ENCODE measurements at regions not wholly inside any gene's neighbourhood (a gene's known extent, or its start where the extent isn't known, plus 50 kb on each side); places are given as distances from the start of the nearest gene placed in this dataset.
"Not testable (repeated sequence)": the region's sequence is repeated elsewhere in the genome, so short reads cannot be mapped to it uniquely, and the experiment has no call there.

DNA sequence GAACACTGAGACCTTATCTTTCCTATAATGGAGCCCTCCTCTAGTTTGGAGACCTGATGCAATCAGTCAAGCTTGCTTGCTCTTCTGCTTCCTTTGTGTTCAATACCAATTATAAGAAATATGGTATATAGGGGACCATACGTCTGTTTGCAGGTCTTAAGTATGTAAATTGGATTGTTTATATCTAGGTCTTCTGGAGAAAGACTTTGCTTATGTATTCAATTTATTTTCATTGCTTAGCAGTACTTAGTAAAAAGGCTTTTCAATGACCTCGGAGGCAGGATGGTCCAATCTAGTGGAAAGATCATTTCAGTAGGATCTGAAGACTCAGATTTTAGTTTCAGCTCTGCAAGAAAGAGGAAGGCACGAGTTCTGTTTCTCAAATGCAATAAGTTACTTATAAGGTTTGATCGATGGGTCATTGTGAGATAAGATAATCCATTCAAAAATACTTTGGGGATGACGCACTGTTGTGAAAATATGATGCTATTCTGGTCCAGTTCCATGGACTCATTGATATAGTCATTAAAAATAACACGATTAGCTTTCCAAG is 571.6 kb downstream of the SH2D4B start:
- DNase-seq (ENCODE audit: low read depth in 3 of 3): no peak

DNA sequence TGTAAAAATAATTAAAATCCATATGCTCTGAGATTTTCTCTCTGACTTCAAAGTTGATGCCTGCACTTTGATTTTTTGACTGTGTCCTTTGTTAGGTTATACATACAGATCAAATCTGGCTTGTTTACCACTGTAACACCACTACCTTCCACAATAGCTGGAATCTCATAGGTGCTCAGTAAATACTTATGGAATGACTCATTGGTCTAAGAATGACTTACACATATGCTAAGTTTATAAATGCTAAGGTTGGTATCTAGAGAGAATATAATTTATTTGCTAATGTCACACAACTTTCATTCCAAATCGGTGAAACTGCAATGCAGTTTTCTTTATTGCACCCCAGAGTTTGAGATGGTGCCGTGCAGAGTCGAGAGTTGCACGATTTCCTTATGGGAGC is 578.5 kb downstream of the SH2D4B start:
- DNase-seq (ENCODE audit: low read depth in 3 of 3): no peak

DNA sequence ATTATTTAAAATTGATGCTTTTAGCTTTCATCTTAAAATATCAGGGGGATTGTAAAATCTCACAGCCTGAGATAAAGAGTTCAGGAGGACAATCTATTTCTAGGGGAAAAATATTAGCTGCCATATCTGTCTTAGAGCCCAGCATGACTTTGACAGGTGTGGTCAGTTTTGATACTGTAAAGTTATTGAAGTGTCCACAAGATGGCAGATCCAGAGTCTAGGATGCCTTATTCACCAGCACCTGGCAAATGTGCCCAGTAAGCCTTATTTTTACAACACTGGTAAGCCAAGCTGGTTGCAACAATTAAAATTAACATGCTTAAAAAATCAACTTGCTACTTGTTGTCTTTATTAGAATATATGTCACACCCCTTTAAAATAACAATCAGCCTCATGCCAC is 579.3 kb downstream of the SH2D4B start:
- no peak for DNase-seq (ENCODE audit: low read depth in 3 of 3)

DNA sequence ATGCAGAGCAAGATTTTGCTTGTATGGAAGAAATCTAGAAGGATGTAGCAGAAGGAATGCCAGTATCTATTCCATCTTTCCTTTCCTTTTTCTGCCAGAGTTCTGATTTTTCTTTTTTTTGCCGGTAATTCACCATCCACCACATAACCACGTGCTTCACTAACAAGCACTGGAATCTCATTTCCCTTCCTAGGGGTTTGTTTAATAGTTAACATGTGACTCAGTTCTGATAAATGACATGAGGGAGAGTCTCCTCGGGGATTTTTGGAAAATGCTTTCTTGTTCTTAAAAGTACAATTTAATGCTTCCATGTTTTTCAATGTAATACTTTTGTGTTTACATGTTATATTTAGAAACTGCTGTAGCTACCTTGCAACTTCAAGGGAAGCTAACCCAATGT is 590.2 kb downstream of the SH2D4B start:
- no peak for DNase-seq (ENCODE audit: low read depth in 3 of 3)

DNA sequence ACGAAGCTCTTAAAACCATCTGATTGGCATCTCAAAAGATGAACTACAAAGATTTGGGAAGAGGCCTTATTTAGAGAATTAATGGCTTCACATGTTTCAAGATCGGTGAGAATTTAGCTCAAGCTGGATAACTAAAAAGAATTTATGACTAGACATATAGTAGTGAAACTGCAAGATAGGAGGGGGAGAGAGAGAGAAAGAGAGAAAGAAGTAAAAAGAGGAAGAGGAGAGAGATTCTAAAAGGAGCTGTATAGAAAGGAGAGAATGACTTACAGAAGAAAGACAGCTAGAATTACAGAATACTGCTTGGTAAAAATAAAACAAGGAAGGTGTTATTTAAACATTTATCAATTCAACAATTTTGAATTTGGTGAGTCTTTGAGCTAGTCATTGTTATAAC is 592.3 kb downstream of the SH2D4B start:
- DNase-seq (ENCODE audit: low read depth in 3 of 3): no peak

DNA sequence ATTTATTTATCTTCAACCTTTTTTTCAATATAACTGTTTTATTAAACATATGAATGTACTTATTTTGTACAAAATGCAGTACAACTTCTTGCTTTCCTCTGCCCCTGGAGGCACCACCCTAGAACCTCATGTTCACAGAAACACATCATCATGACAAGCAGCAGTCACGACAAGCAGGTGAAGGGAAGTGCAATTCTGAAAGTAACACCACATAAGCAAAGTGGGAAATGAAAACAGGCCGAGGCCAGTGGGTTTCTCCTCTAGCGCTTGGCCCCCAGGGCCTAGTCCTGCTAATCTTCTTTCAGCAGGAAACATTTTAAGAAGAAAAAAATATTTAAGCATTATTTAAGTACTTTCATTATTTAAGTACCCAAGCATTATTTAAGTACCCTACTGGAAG is 598.1 kb downstream of the SH2D4B start:
- no peak for DNase-seq (ENCODE audit: low read depth in 3 of 3)

DNA sequence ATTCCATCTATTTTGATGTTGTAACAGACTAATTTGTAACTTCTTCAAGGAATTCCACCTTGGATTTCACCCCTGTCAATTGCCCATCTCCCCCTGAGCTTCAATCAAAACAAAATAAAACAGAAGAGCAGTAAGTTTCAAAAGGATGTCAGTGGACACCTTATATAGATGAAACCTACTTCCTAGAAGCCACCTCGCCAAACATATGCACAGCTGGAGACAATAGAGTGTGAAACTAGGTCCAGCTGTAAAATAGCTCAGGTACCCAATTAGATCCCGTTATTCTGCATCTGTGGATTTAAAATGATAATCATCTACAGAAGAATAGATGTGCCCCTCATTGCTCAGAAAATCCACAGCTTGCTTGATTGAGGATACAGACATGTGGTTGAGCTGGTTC is 598.6 kb downstream of the SH2D4B start:
- no peak for DNase-seq (ENCODE audit: low read depth in 3 of 3)

DNA sequence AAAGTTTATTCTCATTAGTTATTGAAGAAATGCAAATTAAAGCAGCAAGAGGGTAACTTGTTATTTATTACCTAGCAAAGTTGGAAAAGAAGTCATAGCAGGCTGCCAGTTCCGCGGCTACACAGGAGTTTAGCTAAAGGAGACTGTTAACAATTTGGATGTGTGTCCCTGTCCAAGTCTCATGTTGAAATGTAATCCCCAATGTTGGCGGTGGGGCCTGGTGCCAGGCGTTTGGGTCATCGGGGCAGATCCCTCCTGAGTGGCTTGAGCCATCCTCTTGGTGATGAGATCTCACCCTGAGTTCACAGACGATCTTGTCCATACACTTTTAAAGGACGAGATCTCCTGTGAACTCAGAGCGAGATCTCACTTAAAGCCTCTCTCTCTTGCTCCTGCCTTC is 608.3 kb downstream of the SH2D4B start:
- no peak for DNase-seq (ENCODE audit: low read depth in 3 of 3)

DNA sequence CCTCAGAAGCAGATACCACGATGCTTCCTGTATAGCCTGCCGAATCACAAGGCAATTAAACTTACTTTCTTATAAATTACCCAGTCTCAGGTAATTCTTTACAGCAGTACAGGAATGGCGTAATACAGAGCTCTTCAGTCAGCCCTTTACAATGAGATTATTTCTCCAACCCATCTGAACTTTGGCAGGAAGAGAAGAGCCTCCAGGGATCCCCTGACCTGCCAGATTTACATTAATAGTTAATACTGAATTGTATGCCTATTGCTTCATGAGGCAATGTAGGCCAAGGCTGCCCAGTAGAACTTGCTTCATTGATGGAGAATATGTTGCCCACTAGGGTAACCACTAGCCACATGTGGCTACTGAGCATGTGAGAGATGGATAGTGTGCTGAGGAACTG is 608.7 kb downstream of the SH2D4B start:
- DNase-seq (ENCODE audit: low read depth in 3 of 3): no peak

DNA sequence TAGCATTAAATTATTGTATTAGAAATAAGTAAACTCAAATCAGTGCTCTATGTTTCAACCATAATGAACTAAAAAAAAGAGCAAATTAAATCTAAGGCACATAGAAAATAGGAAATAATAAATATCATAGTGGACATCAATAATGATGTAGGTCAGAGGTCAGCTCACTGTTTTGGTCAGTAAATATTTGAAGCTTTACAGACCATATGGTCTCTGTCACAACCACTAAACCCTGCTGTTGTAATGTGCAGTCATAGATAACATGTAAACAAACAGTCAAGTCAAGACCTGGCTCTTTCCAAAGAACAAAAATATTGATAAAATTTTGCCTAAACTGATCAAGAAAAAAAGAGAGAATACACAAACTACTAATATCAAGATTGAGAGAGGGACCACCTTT is 615.0 kb downstream of the SH2D4B start:
- DNase-seq (ENCODE audit: low read depth in 3 of 3): no peak

DNA sequence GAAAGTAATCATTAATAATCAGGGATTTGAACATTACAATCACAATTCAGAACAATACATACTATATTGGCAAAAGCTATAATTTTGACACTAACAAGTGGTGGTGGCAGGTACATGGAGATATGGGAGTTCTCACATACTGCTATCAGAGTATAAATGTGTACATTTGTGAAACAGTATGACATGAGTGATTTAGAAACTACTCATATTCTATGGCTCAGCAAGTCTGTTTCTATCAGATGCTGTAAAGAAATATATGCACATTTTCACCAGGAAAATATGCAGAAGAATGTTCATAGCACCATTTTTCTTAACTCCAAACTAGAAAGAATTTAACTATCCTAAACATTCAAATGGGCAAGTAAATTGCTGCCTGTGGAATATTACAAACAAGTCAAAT is 620.0 kb downstream of the SH2D4B start:
- no peak for DNase-seq (ENCODE audit: low read depth in 3 of 3)

DNA sequence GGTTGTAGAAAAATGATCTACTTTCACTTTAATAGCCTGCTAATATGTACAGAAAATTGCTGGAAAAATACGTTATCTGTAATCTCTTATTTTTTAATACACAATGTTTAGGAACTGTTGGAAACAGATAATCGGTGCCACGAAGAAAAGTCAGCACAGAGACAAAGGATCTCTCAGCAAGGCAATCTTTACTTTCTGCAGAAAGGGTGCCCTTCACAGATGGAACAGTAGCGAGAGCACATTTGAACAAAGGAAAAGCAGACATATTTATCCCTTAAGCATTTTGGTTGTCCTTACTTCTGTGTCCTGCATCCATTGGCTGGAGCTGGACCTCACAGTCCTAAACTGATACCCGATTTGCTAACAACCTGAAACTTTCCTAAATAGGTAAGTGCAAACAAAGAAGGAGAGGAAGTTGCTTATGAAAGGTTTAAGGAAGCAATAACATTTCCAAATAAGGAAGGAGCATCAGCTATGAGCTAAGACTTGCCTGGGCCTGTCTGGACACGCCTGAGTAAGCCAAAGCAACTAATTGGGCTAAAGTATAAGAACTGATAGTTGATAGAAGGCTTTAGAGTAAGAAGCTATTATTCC is 640.0 kb downstream of the SH2D4B start:
- no peak for DNase-seq (ENCODE audit: low read depth in 3 of 3)

DNA sequence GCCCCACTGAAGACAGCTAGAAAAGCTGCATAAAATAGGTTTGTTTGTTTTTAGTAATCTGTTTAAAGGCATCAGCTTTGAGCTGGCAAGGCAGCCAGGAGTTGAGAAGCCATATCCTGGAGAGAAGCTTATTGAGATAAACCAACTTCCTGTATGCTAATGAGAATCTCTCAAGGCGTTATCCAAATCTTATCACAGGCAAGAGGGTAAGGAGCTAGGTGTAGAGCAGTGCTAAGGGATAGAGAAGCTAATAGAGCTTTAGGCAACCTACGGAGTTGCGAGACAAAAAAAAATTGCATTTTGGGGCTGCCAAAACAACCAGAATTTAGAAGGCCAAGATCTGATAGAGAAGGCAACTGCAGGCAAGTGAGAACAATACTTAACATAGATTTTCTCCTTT is 641.6 kb downstream of the SH2D4B start:
- DNase-seq (ENCODE audit: low read depth in 3 of 3): no peak

DNA sequence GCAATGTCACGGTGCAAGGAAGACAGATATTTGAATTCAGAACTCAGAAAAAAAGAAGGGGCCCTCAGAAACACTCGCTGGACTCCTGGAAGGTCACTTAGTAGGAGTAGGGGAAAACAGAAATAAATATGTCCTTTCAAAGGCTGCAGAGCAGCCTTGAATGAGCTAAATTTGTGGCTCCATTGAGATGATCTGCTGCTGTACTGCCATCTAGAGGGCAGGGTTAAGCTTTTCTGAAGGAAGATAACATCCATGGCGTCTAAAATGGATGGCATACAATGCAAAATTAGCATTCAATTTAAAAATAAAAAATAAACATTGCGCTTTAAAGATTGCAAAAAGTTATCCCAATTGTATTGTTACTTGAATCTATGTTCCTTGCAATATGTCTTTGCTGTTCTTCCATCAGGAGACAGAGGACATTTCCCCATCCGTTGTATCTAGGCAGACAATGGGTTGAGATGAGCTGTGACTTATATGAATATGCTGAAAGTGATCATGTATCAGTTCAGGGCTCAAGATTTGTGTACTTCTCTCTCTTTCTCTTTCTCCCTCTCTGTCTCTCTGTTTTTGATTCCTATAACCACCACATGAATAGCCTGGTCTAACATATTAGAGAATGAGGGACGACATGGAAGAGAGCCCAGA is 642.2 kb downstream of the SH2D4B start:
- DNase-seq (ENCODE audit: low read depth in 3 of 3): no peak

DNA sequence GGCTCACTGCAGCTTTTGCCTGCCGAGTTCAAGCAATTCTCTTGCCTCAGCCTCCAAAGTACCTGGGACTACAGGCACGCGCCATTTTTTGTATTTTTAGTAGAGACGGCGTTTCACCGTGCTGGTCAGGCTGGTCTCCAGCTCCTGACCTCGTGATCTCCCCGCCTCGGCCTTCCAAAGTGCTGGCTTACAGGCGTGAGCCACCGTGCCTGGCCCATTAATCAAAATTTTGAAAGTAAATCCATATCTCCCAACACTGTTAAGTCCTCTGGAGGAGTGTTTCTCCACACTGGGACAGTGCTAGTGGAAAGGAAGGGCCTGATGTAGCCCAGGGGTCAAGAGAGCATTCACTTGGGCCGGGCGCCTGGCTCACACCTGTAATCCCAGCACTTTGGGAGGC is 644.6 kb downstream of the SH2D4B start:
- no peak for DNase-seq (ENCODE audit: low read depth in 3 of 3)

DNA sequence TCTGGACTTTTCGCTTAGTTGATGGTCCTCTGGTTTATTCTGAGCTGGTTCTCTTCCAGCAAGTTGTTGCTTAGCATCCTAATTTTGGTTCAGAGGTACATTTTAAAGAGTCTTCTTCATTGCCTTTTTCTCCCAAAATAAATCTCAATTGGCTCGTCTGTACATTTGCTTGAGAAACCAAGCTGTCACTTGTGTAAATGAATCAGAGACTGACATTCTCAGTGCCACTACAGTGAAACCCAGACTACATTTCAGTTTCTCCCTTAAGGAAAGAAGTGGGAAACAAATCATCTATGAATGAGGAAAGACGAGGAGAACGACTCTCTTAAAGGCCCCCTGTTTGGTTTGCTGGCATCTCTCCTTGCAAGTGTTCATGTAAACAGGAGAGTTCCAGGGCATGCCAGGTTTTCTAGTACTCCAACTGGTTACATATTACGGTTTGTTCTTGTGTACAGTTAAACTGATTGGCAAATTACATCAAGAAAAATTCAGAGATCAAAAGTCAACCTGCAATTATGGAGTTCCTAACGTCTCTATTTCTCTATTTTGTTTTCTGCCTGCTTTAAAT is 654.6 kb downstream of the SH2D4B start:
- DNase-seq (ENCODE audit: low read depth in 3 of 3): no peak

DNA sequence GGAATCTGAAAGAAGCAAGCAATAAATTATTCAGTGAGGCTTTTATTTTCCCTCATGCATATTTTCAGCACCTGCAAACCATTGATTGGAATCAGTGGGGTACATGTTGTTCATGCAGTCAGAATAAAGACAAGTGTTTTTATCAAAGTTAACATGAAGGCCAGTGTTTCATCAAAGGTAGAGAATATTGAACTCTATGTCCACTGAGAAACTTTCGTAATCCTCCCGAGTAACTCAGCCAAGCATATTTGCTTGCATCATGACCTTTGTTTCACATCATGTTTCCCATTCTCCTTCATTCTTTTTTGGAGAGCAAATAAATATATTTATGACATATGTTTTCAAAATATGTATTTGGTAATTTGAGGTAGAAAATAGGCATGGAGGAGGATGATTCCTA is 663.1 kb downstream of the SH2D4B start:
- DNase-seq (ENCODE audit: low read depth in 3 of 3): no peak

DNA sequence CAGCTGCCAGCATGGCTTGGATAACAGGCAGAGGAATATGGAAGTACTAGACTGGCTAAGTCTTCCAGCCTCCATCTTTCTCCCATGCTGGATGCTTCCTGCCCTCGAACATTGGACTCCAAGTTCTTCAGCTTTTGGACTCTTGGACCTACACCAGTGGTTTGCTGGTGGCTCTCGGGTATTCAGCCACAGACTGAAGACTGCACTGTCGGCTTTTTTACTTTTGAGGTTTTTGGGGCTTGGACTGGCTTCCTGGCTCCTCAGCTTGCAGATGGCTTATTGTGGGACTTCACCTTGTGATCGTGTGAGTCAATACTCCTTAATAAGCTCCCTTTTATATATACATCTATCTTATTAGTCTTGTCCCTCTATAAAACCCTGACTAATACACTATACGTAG is 667.6 kb upstream of the NRG3 start:
- not testable (repeated sequence) for DNase-seq (ENCODE audit: low read depth in 3 of 3)

DNA sequence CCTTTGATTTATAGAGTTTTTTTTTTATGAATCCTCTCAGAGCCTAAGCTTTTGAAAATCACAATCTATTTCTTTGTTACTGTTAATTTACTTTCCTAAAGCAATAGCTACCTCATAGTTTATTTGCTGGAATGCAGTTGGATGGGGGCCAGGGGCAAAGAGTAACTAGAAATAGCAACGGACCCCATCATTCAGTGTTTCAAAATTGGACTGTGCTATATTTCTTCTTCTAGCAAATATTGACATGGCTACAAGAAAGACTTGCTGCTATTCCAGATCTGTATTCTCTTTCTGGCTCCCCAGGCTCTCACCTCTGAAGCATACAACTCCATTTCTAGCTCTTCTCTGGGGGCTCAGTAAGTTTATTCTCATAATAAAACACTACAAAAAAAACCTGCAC is 661.6 kb upstream of the NRG3 start:
- no peak for DNase-seq (ENCODE audit: low read depth in 3 of 3)

DNA sequence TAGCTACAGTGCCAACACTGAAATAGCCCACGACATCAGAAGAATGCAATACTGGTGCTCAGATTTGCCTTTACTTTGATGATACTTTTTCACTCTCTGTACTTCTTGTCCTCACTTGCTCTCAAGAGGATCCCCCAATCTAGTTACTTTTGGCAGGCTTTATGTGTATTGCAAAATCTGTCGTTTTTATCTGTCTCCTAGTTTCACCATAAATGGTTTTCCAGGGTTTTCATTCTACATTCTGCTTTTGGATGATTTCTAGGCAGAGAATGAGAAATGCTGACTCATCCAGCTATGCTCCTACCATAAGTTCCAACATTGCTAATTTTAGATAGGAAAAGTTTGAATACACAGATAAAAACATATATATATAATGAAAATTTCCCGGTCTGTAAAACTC is 659.5 kb upstream of the NRG3 start:
- DNase-seq (ENCODE audit: low read depth in 3 of 3): no peak

DNA sequence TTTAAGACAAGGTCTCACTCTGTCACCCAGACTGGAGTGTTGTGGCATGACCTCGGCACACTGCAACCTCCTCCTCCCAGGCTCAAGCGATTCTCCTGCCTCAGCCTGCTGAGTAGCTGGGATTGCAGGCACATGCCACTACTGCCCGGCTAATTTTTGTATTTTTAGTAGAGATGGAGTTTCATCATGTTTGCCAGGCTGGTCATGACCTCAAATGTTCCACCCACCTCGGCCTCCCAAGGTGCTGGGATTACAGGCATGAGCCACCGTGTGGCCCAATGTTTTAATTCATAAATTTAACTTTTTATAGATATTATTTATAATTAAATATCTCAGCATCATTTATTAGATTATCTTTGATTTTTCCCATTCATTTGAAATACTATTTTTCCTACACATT is 658.0 kb upstream of the NRG3 start:
- no peak for DNase-seq (ENCODE audit: low read depth in 3 of 3)

DNA sequence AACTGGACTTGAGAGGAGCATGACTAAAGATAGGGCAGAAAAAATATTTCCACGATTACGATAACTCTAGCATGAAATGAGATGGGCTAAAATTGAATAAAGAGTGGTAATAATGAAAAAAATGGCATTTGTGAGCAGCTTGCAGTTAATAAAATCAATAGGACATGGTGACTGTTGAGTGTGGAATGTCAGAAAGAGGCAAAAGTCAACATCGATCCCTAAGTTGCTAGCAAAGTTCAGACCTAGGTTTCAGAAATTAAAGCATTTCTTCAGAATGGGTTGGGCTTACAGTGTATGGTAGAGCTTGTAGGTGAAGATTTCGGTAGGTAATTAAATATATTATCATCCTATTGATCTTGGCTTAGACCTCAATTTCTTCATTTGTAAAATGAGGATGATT is 656.7 kb upstream of the NRG3 start:
- no peak for DNase-seq (ENCODE audit: low read depth in 3 of 3)

DNA sequence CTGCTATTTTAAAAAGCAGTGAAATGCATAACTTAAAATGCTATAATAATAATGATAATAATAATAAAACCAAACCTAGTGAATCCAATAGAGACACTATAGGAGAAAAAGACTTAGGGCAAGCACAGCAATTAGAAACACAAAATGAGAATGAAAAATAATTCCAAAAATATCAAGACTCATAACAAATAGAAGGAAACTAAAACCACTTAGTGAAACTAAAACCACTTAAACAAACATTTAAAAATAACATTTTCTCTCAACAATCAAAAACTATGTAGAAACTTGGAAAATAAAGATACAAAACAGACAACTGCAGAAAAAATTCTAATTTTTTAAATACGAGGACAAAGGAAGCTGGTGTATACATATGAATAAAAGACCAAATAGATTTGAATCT is 655.2 kb upstream of the NRG3 start:
- DNase-seq (ENCODE audit: low read depth in 3 of 3): no peak

DNA sequence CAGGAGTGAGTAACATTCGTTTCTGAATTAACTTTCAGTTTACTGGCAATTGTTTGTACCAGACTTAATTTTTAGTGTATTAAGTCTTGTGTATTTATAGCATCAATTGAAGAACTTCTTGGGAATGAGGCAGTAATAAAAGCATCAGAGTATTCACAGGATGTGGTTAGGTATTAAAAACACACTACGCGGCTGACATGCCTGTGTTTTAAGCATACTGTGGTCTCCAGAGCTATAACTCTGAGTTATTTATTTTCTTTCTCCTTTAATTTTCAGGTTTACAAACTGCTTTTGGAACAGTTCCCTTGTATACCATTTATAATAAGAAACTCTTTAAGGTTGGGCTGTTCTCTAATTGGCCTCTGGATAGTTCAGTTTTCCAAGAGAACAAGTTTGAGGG is 626.1 kb upstream of the NRG3 start:
- DNase-seq (ENCODE audit: low read depth in 3 of 3): no peak

Measured in stimulated activated CD4-positive, alpha-beta T cell treated with anti-CD3 and anti-CD28 coated beads, TNF-alpha, amount 100 ng/mL, for 4 hours (primary cell).